ENCODE measurements at regions not wholly inside any gene's neighbourhood (a gene's known extent, or its start where the extent isn't known, plus 50 kb on each side); places are given as distances from the start of the nearest gene placed in this dataset.

DNA sequence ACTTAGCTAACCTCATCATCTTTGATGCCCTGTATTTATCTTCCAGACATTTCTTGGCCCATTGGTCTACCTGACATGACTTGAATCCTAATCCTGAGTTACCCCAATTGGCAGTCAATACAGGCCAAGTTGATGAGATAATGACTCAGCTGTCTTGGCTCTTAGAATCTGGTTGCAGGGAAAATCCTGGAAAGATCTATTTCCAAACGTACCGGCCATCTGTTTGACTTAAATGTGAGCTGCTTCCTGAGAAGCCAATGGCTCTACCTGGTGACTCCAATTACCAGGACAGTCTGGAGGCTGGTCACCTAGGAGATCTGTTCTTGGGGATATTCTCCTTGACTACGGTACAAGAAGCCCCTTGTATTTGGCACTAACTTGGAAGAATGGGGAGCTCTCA is 475.2 kb upstream of the BRINP1 start:
- no peaks in the 10 kb centered on the region for H3K9me3 ChIP-seq (ENCODE audit: control insufficient read depth in 2 of 2, insufficient read depth in 1 of 2, low read length in 1 of 2)
- no peak overlapping the region for H3K27ac ChIP-seq (ENCODE audit: low read depth in 1 of 2, low read length in 1 of 2)
- no peaks in the 10 kb centered on the region for H3K27me3 ChIP-seq (ENCODE audit: control insufficient read depth in 2 of 2, insufficient read depth in 1 of 2, low read length in 1 of 2)
- no peak overlapping the region for H3K4me3 ChIP-seq (ENCODE audit: low read length in 2 of 2)
- no peak for DNase-seq (ENCODE audit: low read depth in 6 of 9, low spot score in 9 of 9)
- H3K4me1 ChIP-seq (ENCODE audit: control insufficient read depth in 2 of 2, insufficient read depth in 2 of 2, low read length in 2 of 2) = no peaks in the 10 kb centered on the region
- no peaks in the 10 kb centered on the region for H3K36me3 ChIP-seq (ENCODE audit: control insufficient read depth in 2 of 2, insufficient read depth in 2 of 2, low read length in 1 of 2)
- 87% methylated on average over 3 of the region's 3 CpGs for WGBS

DNA sequence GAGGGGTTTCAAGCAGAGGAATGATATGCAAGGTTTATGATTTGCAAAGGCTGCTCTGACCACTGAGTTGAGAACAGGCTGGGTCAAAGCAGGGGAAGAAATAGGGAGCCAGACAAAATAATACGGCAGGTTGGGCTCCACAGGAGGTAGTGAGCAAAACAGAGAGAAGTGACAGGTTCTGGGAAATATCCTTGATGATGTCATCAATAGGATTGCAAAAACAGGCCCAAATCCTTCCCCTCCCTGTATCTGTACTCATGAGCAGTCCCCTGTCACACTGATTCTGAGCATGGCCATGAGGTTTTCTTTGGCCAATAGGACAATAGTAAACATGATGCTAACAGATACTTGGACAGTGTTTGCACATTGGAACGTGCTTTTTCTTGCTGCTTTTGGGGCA is 471.8 kb upstream of the BRINP1 start:
- Histone ChIP-seq H3K4me3 (ENCODE audit: low read length in 2 of 2) (no peak overlapping the region), H3K4me1 (ENCODE audit: control insufficient read depth in 2 of 2, insufficient read depth in 2 of 2, low read length in 2 of 2) (no peaks in the 10 kb centered on the region), H3K27me3 (ENCODE audit: control insufficient read depth in 2 of 2, insufficient read depth in 1 of 2, low read length in 1 of 2) (no peaks in the 10 kb centered on the region), H3K27ac (ENCODE audit: low read depth in 1 of 2, low read length in 1 of 2) (no peak overlapping the region), H3K36me3 (ENCODE audit: control insufficient read depth in 2 of 2, insufficient read depth in 2 of 2, low read length in 1 of 2) (no peaks in the 10 kb centered on the region), H3K9me3 (ENCODE audit: control insufficient read depth in 2 of 2, insufficient read depth in 1 of 2, low read length in 1 of 2) (no peaks in the 10 kb centered on the region)
- 85% methylated on average over 2 of the region's 2 CpGs for WGBS
- DNase-seq (ENCODE audit: low read depth in 6 of 9, low spot score in 9 of 9) = no peak

DNA sequence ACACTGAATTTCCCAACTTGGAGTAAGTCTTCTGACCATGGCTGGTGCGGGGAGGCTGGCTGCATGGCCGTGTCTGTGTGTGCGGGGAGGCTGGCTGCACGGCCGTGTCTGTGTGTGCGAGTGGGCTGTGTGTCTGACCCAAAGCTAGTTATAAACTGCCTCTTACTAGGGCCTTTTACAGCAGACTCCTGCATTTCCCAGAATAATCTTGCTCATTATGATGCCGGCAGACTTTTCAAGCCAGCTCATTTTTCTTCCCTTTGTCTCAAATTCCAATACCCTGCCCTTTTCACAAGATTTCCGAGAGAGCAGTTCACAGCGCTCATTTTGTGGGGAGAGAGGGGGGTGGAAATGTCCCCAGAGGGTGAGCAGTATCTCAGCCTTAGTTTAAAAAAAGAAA is 470.7 kb upstream of the BRINP1 start:
- DNase-seq (ENCODE audit: low read depth in 6 of 9, low spot score in 9 of 9) = no peak
- Histone ChIP-seq H3K27me3 (ENCODE audit: control insufficient read depth in 2 of 2, insufficient read depth in 1 of 2, low read length in 1 of 2) (no peaks in the 10 kb centered on the region), H3K4me1 (ENCODE audit: control insufficient read depth in 2 of 2, insufficient read depth in 2 of 2, low read length in 2 of 2) (no peaks in the 10 kb centered on the region), H3K9me3 (ENCODE audit: control insufficient read depth in 2 of 2, insufficient read depth in 1 of 2, low read length in 1 of 2) (no peaks in the 10 kb centered on the region), H3K27ac (ENCODE audit: low read depth in 1 of 2, low read length in 1 of 2) (no peak overlapping the region), H3K4me3 (ENCODE audit: low read length in 2 of 2) (no peak overlapping the region), H3K36me3 (ENCODE audit: control insufficient read depth in 2 of 2, insufficient read depth in 2 of 2, low read length in 1 of 2) (no peaks in the 10 kb centered on the region)
- WGBS = 83% methylated on average over 9 of the region's 9 CpGs

DNA sequence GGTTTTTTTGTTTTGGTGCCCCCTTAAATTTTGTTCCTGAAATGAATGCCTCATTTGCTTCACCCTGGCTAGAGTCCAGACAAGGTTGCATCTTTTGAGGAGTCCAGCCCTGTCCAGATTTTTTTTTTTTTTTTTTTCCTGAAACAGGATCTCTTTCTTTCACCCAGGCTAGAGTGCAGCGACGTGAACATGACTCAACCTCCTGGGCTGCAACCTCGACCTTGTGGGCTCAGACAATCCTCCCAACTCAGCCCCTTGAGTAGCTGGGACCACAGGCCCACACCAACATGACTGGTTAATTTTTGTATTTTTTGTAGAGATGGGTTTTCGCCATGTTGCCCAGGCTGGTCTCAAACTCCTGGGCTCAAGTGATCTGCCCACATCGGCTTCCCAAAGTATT is 469.0 kb upstream of the BRINP1 start:
- Histone ChIP-seq H3K4me1 (ENCODE audit: control insufficient read depth in 2 of 2, insufficient read depth in 2 of 2, low read length in 2 of 2) (no peaks in the 10 kb centered on the region), H3K36me3 (ENCODE audit: control insufficient read depth in 2 of 2, insufficient read depth in 2 of 2, low read length in 1 of 2) (no peaks in the 10 kb centered on the region), H3K4me3 (ENCODE audit: low read length in 2 of 2) (no peak overlapping the region), H3K9me3 (ENCODE audit: control insufficient read depth in 2 of 2, insufficient read depth in 1 of 2, low read length in 1 of 2) (no peaks in the 10 kb centered on the region), H3K27me3 (ENCODE audit: control insufficient read depth in 2 of 2, insufficient read depth in 1 of 2, low read length in 1 of 2) (no peaks in the 10 kb centered on the region), H3K27ac (ENCODE audit: low read depth in 1 of 2, low read length in 1 of 2) (no peak overlapping the region)
- DNase-seq (ENCODE audit: low read depth in 6 of 9, low spot score in 9 of 9) = no peak
- 91% methylated on average over 5 of the region's 5 CpGs for WGBS

DNA sequence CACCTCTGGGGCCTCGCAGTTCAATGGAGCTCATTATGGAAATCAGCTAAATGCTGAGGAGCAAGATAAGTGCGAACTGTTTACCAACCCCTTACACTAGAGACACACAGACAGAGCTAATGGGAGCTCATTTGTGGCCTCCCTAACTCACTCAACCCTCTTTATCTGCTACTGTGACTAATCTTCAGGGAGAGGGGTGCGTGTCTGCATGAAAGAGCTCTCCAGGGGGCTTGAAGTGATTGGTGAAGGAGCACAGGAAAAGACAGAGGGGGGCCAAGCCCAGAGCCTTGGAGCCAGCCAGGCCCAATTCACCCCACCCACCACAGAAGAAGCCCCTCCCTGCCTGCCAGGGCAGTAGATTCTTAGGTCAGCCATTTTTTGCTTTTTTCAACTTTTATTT is 466.8 kb upstream of the BRINP1 start:
- WGBS = 64% methylated on average over 3 of the region's 3 CpGs
- H3K9me3 ChIP-seq (ENCODE audit: control insufficient read depth in 2 of 2, insufficient read depth in 1 of 2, low read length in 1 of 2) = no peaks in the 10 kb centered on the region
- H3K27me3 ChIP-seq (ENCODE audit: control insufficient read depth in 2 of 2, insufficient read depth in 1 of 2, low read length in 1 of 2) = no peaks in the 10 kb centered on the region
- no peaks in the 10 kb centered on the region for H3K36me3 ChIP-seq (ENCODE audit: control insufficient read depth in 2 of 2, insufficient read depth in 2 of 2, low read length in 1 of 2)
- H3K4me3 ChIP-seq (ENCODE audit: low read length in 2 of 2) = no peak overlapping the region
- H3K4me1 ChIP-seq (ENCODE audit: control insufficient read depth in 2 of 2, insufficient read depth in 2 of 2, low read length in 2 of 2) = no peaks in the 10 kb centered on the region
- no peak for DNase-seq (ENCODE audit: low read depth in 6 of 9, low spot score in 9 of 9)
- no peak overlapping the region for H3K27ac ChIP-seq (ENCODE audit: low read depth in 1 of 2, low read length in 1 of 2)

DNA sequence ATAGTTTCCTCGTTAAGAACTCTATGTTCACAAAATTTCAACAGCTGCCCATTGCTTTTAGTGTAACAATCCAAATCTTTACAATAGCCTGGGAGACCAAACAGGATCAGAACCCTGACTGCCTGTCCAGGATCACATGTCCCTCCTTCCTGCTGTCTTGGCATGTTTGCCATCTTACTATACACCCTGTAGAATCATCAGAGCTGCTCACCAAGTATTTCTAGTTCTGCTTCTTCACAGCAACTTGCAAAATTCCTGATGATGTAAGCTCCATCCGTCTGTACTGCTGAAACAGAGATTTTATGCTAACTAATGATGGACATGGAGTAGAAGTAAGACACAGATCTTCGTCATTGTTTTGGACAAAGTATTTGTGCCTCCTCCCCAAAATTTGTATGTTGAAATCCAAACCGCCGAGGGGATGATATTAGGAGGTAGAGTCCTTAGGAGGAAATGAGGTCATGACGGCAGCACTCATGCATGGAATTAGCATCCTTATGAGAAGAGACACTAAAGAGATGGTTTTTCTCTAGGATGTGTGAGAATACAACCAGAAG is 464.9 kb upstream of the BRINP1 start:
- no peak for DNase-seq (ENCODE audit: low read depth in 6 of 9, low spot score in 9 of 9)
- WGBS = 82% methylated on average over 6 of the region's 6 CpGs
- Histone ChIP-seq H3K9me3 (ENCODE audit: control insufficient read depth in 2 of 2, insufficient read depth in 1 of 2, low read length in 1 of 2) (no peaks in the 10 kb centered on the region), H3K36me3 (ENCODE audit: control insufficient read depth in 2 of 2, insufficient read depth in 2 of 2, low read length in 1 of 2) (no peaks in the 10 kb centered on the region), H3K4me1 (ENCODE audit: control insufficient read depth in 2 of 2, insufficient read depth in 2 of 2, low read length in 2 of 2) (no peaks in the 10 kb centered on the region), H3K27me3 (ENCODE audit: control insufficient read depth in 2 of 2, insufficient read depth in 1 of 2, low read length in 1 of 2) (no peaks in the 10 kb centered on the region), H3K4me3 (ENCODE audit: low read length in 2 of 2) (no peak overlapping the region), H3K27ac (ENCODE audit: low read depth in 1 of 2, low read length in 1 of 2) (no peak overlapping the region)

DNA sequence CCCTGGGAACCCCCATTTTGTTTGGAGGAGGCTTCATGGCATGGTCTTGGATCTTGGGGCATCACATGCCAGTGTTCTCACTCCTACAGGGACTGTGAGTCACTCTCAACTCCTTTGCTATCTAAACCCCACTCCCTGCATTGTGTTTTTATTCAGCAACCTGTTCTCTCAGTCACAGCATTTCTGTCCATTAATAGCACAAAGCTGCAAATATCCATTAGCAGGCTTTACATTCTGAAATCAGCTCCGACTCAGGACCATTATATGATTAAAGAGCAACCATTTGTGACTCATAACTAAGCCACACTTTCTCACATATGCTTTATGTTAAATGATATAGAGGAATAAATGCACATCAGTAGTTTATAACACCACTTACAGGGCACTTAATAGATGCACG is 462.1 kb upstream of the BRINP1 start:
- Histone ChIP-seq H3K27ac (ENCODE audit: low read depth in 1 of 2, low read length in 1 of 2) (no peak overlapping the region), H3K36me3 (ENCODE audit: control insufficient read depth in 2 of 2, insufficient read depth in 2 of 2, low read length in 1 of 2) (no peaks in the 10 kb centered on the region), H3K4me3 (ENCODE audit: low read length in 2 of 2) (no peak overlapping the region), H3K9me3 (ENCODE audit: control insufficient read depth in 2 of 2, insufficient read depth in 1 of 2, low read length in 1 of 2) (no peaks in the 10 kb centered on the region), H3K27me3 (ENCODE audit: control insufficient read depth in 2 of 2, insufficient read depth in 1 of 2, low read length in 1 of 2) (no peaks in the 10 kb centered on the region), H3K4me1 (ENCODE audit: control insufficient read depth in 2 of 2, insufficient read depth in 2 of 2, low read length in 2 of 2) (no peaks in the 10 kb centered on the region)
- DNase-seq (ENCODE audit: low read depth in 6 of 9, low spot score in 9 of 9) = no peak
- WGBS = 93% methylated on average over 2 of the region's 2 CpGs

- no peak overlapping the region for H3K4me3 ChIP-seq (ENCODE audit: low read length in 2 of 2)
- H3K27me3 ChIP-seq (ENCODE audit: control insufficient read depth in 2 of 2, insufficient read depth in 1 of 2, low read length in 1 of 2) = no peaks in the 10 kb centered on the region
- H3K27ac ChIP-seq (ENCODE audit: low read depth in 1 of 2, low read length in 1 of 2) = no peak overlapping the region
- DNase-seq (ENCODE audit: low read depth in 6 of 9, low spot score in 9 of 9) = no peak
- H3K36me3 ChIP-seq (ENCODE audit: control insufficient read depth in 2 of 2, insufficient read depth in 2 of 2, low read length in 1 of 2) = no peaks in the 10 kb centered on the region
- WGBS = 93% methylated on average over 3 of the region's 3 CpGs
- no peaks in the 10 kb centered on the region for H3K9me3 ChIP-seq (ENCODE audit: control insufficient read depth in 2 of 2, insufficient read depth in 1 of 2, low read length in 1 of 2)
- no peaks in the 10 kb centered on the region for H3K4me1 ChIP-seq (ENCODE audit: control insufficient read depth in 2 of 2, insufficient read depth in 2 of 2, low read length in 2 of 2)
These were observed 460.5 kb upstream of the BRINP1 start for GRCh38 chr9:119829748-119830147.

GRCh38 chr9:119829186-119829585 is 460.0 kb upstream of the BRINP1 start:
- Histone ChIP-seq H3K9me3 (ENCODE audit: control insufficient read depth in 2 of 2, insufficient read depth in 1 of 2, low read length in 1 of 2) (no peaks in the 10 kb centered on the region), H3K4me1 (ENCODE audit: control insufficient read depth in 2 of 2, insufficient read depth in 2 of 2, low read length in 2 of 2) (no peaks in the 10 kb centered on the region), H3K27ac (ENCODE audit: low read depth in 1 of 2, low read length in 1 of 2) (no peak overlapping the region), H3K4me3 (ENCODE audit: low read length in 2 of 2) (no peak overlapping the region), H3K36me3 (ENCODE audit: control insufficient read depth in 2 of 2, insufficient read depth in 2 of 2, low read length in 1 of 2) (no peaks in the 10 kb centered on the region), H3K27me3 (ENCODE audit: control insufficient read depth in 2 of 2, insufficient read depth in 1 of 2, low read length in 1 of 2) (no peaks in the 10 kb centered on the region)
- 79% methylated on average over 2 of the region's 2 CpGs for WGBS
- DNase-seq (ENCODE audit: low read depth in 6 of 9, low spot score in 9 of 9) = no peak

GRCh38 chr9:119827526-119827925 is 458.3 kb upstream of the BRINP1 start:
- DNase-seq (ENCODE audit: low read depth in 6 of 9, low spot score in 9 of 9) = no peak
- WGBS = 90% methylated on average over 4 of the region's 4 CpGs
- no peaks in the 10 kb centered on the region for H3K27me3 ChIP-seq (ENCODE audit: control insufficient read depth in 2 of 2, insufficient read depth in 1 of 2, low read length in 1 of 2)
- no peaks in the 10 kb centered on the region for H3K4me1 ChIP-seq (ENCODE audit: control insufficient read depth in 2 of 2, insufficient read depth in 2 of 2, low read length in 2 of 2)
- H3K4me3 ChIP-seq (ENCODE audit: low read length in 2 of 2) = no peak overlapping the region
- H3K9me3 ChIP-seq (ENCODE audit: control insufficient read depth in 2 of 2, insufficient read depth in 1 of 2, low read length in 1 of 2) = no peaks in the 10 kb centered on the region
- no peak overlapping the region for H3K27ac ChIP-seq (ENCODE audit: low read depth in 1 of 2, low read length in 1 of 2)
- H3K36me3 ChIP-seq (ENCODE audit: control insufficient read depth in 2 of 2, insufficient read depth in 2 of 2, low read length in 1 of 2) = no peaks in the 10 kb centered on the region

All from thymus (tissue), 11 donors.